ENCODE measurements at regions not wholly inside any gene's neighbourhood (a gene's known extent, or its start where the extent isn't known, plus 50 kb on each side); places are given as distances from the start of the nearest gene placed in this dataset.

DNA sequence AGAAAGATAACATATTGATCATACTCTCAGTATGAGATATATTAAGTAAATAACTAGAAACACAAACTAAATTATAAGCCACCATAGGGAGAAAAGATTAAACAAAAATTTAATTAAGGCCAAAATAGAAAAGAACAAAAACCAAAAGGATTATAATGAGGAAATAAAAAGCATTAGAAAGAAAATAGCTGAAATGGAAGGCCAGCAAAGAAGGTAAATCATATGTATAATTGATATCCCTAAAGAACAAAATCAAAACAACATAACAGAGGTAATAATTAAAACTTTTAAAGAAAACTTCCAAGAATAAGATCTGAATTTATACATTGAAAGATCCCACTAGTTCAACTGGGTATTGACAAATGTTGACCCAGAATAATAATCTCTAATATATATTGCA lies 453.0 kb downstream of the LRRIQ3 start:
- no peak overlapping the region for H3K27ac ChIP-seq (ENCODE audit: low read depth, low read length, severe bottlenecking)
- H3K36me3 ChIP-seq (ENCODE audit: control insufficient read depth, insufficient read depth, low read length), result no peaks in the 10 kb centered on the region
- H3K4me3 ChIP-seq (ENCODE audit: extremely low read depth, insufficient read depth, low read length, poor library complexity, severe bottlenecking), result no peak overlapping the region
- H3K9me3 ChIP-seq (ENCODE audit: control insufficient read depth, low read length), result no peaks in the 10 kb centered on the region
- no peaks in the 10 kb centered on the region for H3K4me1 ChIP-seq (ENCODE audit: control insufficient read depth, insufficient read depth, low read length, poor library complexity, severe bottlenecking)

GRCh38 chr1:73736125-73736524 lies 461.9 kb downstream of the LRRIQ3 start:
- Histone ChIP-seq H3K4me3 (ENCODE audit: extremely low read depth, insufficient read depth, low read length, poor library complexity, severe bottlenecking) (no peak overlapping the region), H3K36me3 (ENCODE audit: control insufficient read depth, insufficient read depth, low read length) (no peaks in the 10 kb centered on the region), H3K9me3 (ENCODE audit: control insufficient read depth, low read length) (no peaks in the 10 kb centered on the region), H3K27ac (ENCODE audit: low read depth, low read length, severe bottlenecking) (no peak overlapping the region), H3K4me1 (ENCODE audit: control insufficient read depth, insufficient read depth, low read length, poor library complexity, severe bottlenecking) (no peaks in the 10 kb centered on the region)
- 100% methylated on average over 1 of the region's 2 CpGs; no CpG with 5 or more reads in 1 of the 2 experiments for WGBS, 2 experiments (ENCODE audit: insufficient coverage in 2 of 2)

DNA sequence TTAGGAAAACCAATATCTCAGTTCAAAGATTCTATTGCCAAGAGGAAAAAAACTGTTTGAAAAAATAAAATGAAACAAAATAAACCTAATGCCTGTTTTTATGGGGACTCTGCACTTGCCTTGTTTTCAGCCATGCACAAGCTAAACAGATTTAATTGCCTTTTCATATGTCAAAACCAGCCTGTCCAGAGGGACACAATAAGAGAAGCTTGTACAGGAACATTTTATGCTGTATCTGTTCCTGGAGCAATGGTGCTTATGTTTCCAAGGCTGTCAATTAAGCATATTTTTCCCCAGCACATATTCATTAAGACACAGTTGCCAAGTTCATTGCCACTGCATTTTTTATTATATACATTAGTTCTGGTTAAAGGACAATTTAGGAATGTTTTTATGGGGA lies 470.9 kb downstream of the LRRIQ3 start:
- Histone ChIP-seq H3K36me3 (ENCODE audit: control insufficient read depth, insufficient read depth, low read length) (no peaks in the 10 kb centered on the region), H3K9me3 (ENCODE audit: control insufficient read depth, low read length) (no peaks in the 10 kb centered on the region), H3K4me1 (ENCODE audit: control insufficient read depth, insufficient read depth, low read length, poor library complexity, severe bottlenecking) (no peaks in the 10 kb centered on the region), H3K27ac (ENCODE audit: low read depth, low read length, severe bottlenecking) (no peak overlapping the region), H3K4me3 (ENCODE audit: extremely low read depth, insufficient read depth, low read length, poor library complexity, severe bottlenecking) (no peak overlapping the region)

GRCh38 chr1:73722055-73722454 lies 475.9 kb downstream of the LRRIQ3 start:
- no peak overlapping the region for H3K27ac ChIP-seq (ENCODE audit: low read depth, low read length, severe bottlenecking)
- WGBS, 2 experiments (ENCODE audit: insufficient coverage in 2 of 2), result 83% methylated on average over 1 of the region's 1 CpG; no CpG with 5 or more reads in 1 of the 2 experiments
- H3K4me3 ChIP-seq (ENCODE audit: extremely low read depth, insufficient read depth, low read length, poor library complexity, severe bottlenecking), result no peak overlapping the region
- H3K9me3 ChIP-seq (ENCODE audit: control insufficient read depth, low read length), result no peaks in the 10 kb centered on the region
- H3K4me1 ChIP-seq (ENCODE audit: control insufficient read depth, insufficient read depth, low read length, poor library complexity, severe bottlenecking), result no peaks in the 10 kb centered on the region
- no peaks in the 10 kb centered on the region for H3K36me3 ChIP-seq (ENCODE audit: control insufficient read depth, insufficient read depth, low read length)

- H3K4me3 ChIP-seq (ENCODE audit: extremely low read depth, insufficient read depth, low read length, poor library complexity, severe bottlenecking), result no peak overlapping the region
- WGBS, 2 experiments (ENCODE audit: insufficient coverage in 2 of 2), result 43 to 100% methylated on average over 1 of the region's 1 CpG
- no peaks in the 10 kb centered on the region for H3K4me1 ChIP-seq (ENCODE audit: control insufficient read depth, insufficient read depth, low read length, poor library complexity, severe bottlenecking)
- no peaks in the 10 kb centered on the region for H3K9me3 ChIP-seq (ENCODE audit: control insufficient read depth, low read length)
- H3K36me3 ChIP-seq (ENCODE audit: control insufficient read depth, insufficient read depth, low read length), result no peaks in the 10 kb centered on the region
- no peak overlapping the region for H3K27ac ChIP-seq (ENCODE audit: low read depth, low read length, severe bottlenecking)
These were observed 480.0 kb downstream of the LRRIQ3 start for GRCh38 chr1:73717976-73718375.

GRCh38 chr1:73711089-73711488 lies 486.9 kb downstream of the LRRIQ3 start:
- Histone ChIP-seq H3K36me3 (ENCODE audit: control insufficient read depth, insufficient read depth, low read length) (no peaks in the 10 kb centered on the region), H3K9me3 (ENCODE audit: control insufficient read depth, low read length) (no peaks in the 10 kb centered on the region), H3K4me3 (ENCODE audit: extremely low read depth, insufficient read depth, low read length, poor library complexity, severe bottlenecking) (no peak overlapping the region), H3K4me1 (ENCODE audit: control insufficient read depth, insufficient read depth, low read length, poor library complexity, severe bottlenecking) (no peaks in the 10 kb centered on the region), H3K27ac (ENCODE audit: low read depth, low read length, severe bottlenecking) (no peak overlapping the region)
- no CpG with 5 or more reads among the region's 1 CpG for WGBS, 2 experiments (ENCODE audit: insufficient coverage in 2 of 2)

DNA sequence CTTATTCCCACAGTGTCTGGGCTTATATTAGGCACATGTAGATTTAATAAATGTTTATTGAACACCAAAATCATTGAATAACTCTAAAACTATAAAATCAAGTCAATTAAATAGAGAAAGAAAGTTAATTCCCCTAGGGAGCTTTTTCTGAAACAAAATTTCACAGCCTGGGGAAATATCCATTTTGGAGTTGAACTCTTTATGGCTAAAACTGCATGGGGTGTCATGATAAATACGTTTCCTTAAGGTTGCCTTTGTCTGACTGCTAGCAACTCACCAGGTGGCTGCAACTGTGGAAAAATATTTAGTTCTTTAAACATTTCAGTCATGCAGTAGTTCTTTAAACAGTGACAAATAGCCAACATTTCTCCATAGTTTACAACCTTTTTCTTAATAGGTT lies 496.1 kb downstream of the LRRIQ3 start:
- Histone ChIP-seq H3K36me3 (ENCODE audit: control insufficient read depth, insufficient read depth, low read length) (no peaks in the 10 kb centered on the region), H3K9me3 (ENCODE audit: control insufficient read depth, low read length) (no peaks in the 10 kb centered on the region), H3K4me1 (ENCODE audit: control insufficient read depth, insufficient read depth, low read length, poor library complexity, severe bottlenecking) (no peaks in the 10 kb centered on the region), H3K27ac (ENCODE audit: low read depth, low read length, severe bottlenecking) (no peak overlapping the region), H3K4me3 (ENCODE audit: extremely low read depth, insufficient read depth, low read length, poor library complexity, severe bottlenecking) (no peak overlapping the region)
- WGBS, 2 experiments (ENCODE audit: insufficient coverage in 2 of 2), result no CpG with 5 or more reads among the region's 1 CpG

- WGBS, 2 experiments (ENCODE audit: insufficient coverage in 2 of 2), result no CpG with 5 or more reads among the region's 3 CpGs
- Histone ChIP-seq H3K4me3 (ENCODE audit: extremely low read depth, insufficient read depth, low read length, poor library complexity, severe bottlenecking) (no peak overlapping the region), H3K27ac (ENCODE audit: low read depth, low read length, severe bottlenecking) (no peak overlapping the region), H3K36me3 (ENCODE audit: control insufficient read depth, insufficient read depth, low read length) (no peaks in the 10 kb centered on the region), H3K4me1 (ENCODE audit: control insufficient read depth, insufficient read depth, low read length, poor library complexity, severe bottlenecking) (no peaks in the 10 kb centered on the region), H3K9me3 (ENCODE audit: control insufficient read depth, low read length) (no peaks in the 10 kb centered on the region)
These were observed 521.8 kb downstream of the LRRIQ3 start for GRCh38 chr1:73676186-73676585.

GRCh38 chr1:73674945-73675561 lies 522.9 kb downstream of the LRRIQ3 start:
- no peaks in the 10 kb centered on the region for H3K4me1 ChIP-seq (ENCODE audit: control insufficient read depth, insufficient read depth, low read length, poor library complexity, severe bottlenecking)
- no peak overlapping the region for H3K27ac ChIP-seq (ENCODE audit: low read depth, low read length, severe bottlenecking)
- H3K4me3 ChIP-seq (ENCODE audit: extremely low read depth, insufficient read depth, low read length, poor library complexity, severe bottlenecking), result no peak overlapping the region
- H3K9me3 ChIP-seq (ENCODE audit: control insufficient read depth, low read length), result no peaks in the 10 kb centered on the region
- WGBS, 2 experiments (ENCODE audit: insufficient coverage in 2 of 2), result no CpG with 5 or more reads among the region's 2 CpGs
- no peaks in the 10 kb centered on the region for H3K36me3 ChIP-seq (ENCODE audit: control insufficient read depth, insufficient read depth, low read length)

GRCh38 chr1:73673971-73674370 lies 524.0 kb downstream of the LRRIQ3 start:
- no CpG with 5 or more reads among the region's 1 CpG for WGBS, 2 experiments (ENCODE audit: insufficient coverage in 2 of 2)
- H3K4me1 ChIP-seq (ENCODE audit: control insufficient read depth, insufficient read depth, low read length, poor library complexity, severe bottlenecking), result no peaks in the 10 kb centered on the region
- H3K4me3 ChIP-seq (ENCODE audit: extremely low read depth, insufficient read depth, low read length, poor library complexity, severe bottlenecking), result no peak overlapping the region
- no peaks in the 10 kb centered on the region for H3K9me3 ChIP-seq (ENCODE audit: control insufficient read depth, low read length)
- H3K36me3 ChIP-seq (ENCODE audit: control insufficient read depth, insufficient read depth, low read length), result no peaks in the 10 kb centered on the region
- peak overlapping the region; percentile 41 for H3K27ac ChIP-seq (ENCODE audit: low read depth, low read length, severe bottlenecking)

DNA sequence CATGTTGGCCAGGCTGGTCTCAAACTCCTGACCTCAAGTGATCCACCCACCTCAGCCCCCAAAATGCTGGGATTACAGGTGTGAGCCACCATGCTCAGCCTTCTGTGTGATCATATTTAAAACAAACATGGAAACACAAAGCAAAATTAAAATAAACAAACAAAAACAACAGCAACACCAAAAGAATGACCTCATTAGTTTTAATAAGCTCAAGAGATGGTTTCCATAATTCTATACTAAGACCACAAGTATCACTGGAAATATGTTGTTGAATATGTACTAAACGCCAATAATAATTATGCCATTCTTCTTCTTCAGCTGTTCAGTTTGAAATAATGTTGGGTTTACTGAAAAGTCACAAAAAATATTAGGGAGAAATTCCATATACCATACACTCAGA lies 526.4 kb downstream of the LRRIQ3 start:
- no peak overlapping the region for H3K4me3 ChIP-seq (ENCODE audit: extremely low read depth, insufficient read depth, low read length, poor library complexity, severe bottlenecking)
- WGBS, 2 experiments (ENCODE audit: insufficient coverage in 2 of 2), result no CpG with 5 or more reads among the region's 1 CpG
- no peak overlapping the region for H3K27ac ChIP-seq (ENCODE audit: low read depth, low read length, severe bottlenecking)
- no peaks in the 10 kb centered on the region for H3K4me1 ChIP-seq (ENCODE audit: control insufficient read depth, insufficient read depth, low read length, poor library complexity, severe bottlenecking)
- H3K36me3 ChIP-seq (ENCODE audit: control insufficient read depth, insufficient read depth, low read length), result no peaks in the 10 kb centered on the region
- H3K9me3 ChIP-seq (ENCODE audit: control insufficient read depth, low read length), result no peaks in the 10 kb centered on the region

Data from mesodermal cell (in vitro differentiated cells).